ENCODE measurements at regions not wholly inside any gene's neighbourhood (a gene's known extent, or its start where the extent isn't known, plus 50 kb on each side); places are given as distances from the start of the nearest gene placed in this dataset.
"Not testable (repeated sequence)": the region's sequence is repeated elsewhere in the genome, so short reads cannot be mapped to it uniquely, and the experiment has no call there.

- no peak overlapping the region for H3K27ac ChIP-seq (ENCODE audit: low read depth, low read length)
- 49 to 80% (median 72%) methylated on average over 9 of the region's 9 CpGs for WGBS, 3 donors
Observed at GRCh38 chr4:181827246-181827645, 416.0 kb upstream of the TENM3 start.

GRCh38 chr4:181830404-181831035 lies 412.7 kb upstream of the TENM3 start:
- WGBS, 3 donors = 62 to 77% (median 66%) methylated on average over 6 of the region's 6 CpGs
- no peak overlapping the region for H3K27ac ChIP-seq (ENCODE audit: low read depth, low read length)

DNA sequence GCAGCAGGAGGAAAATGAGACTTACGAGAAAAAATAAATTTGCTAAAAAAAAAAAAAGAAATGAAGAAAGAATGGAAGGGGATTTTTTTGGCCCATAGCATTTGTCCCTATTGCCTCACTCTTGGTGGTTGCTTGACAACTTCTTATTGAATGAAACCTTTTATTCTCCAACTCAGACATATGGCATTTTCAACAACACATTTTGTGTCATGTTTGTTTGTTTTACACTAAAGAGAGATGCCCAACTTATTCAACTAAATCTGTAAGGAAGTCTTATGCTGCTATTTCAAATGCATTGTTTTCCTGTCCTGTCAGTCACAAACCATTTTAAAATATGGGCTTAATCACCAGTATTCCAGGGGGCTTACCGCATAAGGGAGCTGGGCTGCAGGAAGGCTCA lies 409.1 kb upstream of the TENM3 start:
- H3K27ac ChIP-seq (ENCODE audit: low read depth, low read length) = no peak overlapping the region
- WGBS, 3 donors = 82 to 93% (median 89%) methylated on average over 2 of the region's 2 CpGs

GRCh38 chr4:181835348-181835747 lies 407.9 kb upstream of the TENM3 start:
- WGBS, 3 donors = 69 to 77% (median 76%) methylated on average over 5 of the region's 5 CpGs
- H3K27ac ChIP-seq (ENCODE audit: low read depth, low read length) = no peak overlapping the region

DNA sequence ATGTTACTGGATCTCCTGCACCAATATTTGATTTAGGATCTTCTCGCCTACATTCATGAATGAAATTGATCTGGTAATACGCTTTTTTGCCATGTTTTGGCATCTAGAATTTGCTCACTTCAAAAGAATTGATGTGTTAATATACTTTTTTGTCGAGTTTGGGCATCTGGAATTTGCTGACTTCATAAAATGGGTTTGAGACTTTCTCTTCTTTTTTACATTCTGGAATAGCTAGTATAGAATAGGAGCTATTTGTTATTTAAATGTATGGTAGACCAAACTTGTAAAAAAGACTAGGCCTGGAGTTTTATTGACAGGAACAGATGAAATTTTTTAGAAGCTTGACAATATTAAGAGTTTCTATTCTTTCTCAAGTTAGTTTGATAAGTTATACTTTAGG lies 404.9 kb upstream of the TENM3 start:
- 80 to 84% (median 80%) methylated on average over 3 of the region's 3 CpGs for WGBS, 3 donors
- no peak overlapping the region for H3K27ac ChIP-seq (ENCODE audit: low read depth, low read length)

GRCh38 chr4:181843797-181844196 lies 399.4 kb upstream of the TENM3 start:
- WGBS, 3 donors = 90 to 95% (median 92%) methylated on average over 14 of the region's 14 CpGs
- not testable (repeated sequence) for H3K27ac ChIP-seq (ENCODE audit: low read depth, low read length)

DNA sequence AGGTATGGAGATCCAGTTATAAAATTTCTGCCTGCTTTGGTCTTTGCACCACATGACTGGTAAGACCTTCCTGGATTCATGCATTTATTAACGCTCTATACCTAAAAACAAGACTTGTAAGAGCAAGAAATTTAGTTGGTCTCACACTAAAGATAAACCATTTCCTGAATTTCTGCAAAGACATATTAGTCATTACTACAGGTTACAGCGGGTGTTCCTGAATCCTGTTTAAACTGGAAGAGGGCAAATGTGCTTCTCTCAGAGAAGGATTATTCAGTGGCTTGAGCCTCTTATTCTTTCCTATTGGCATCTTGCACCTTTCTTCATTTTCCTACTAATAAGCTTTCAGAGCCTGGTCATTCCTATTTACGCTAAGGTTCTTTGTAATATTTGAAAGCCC lies 397.6 kb upstream of the TENM3 start:
- 74 to 83% (median 83%) methylated on average over 3 of the region's 3 CpGs for WGBS, 3 donors
- H3K27ac ChIP-seq (ENCODE audit: low read depth, low read length) = no peak overlapping the region

GRCh38 chr4:181846934-181847333 lies 396.3 kb upstream of the TENM3 start:
- no peak overlapping the region for H3K27ac ChIP-seq (ENCODE audit: low read depth, low read length)
- WGBS, 3 donors = 79 to 84% (median 83%) methylated on average over 4 of the region's 4 CpGs

- WGBS, 3 donors = 84 to 87% (median 85%) methylated on average over 6 of the region's 6 CpGs
- no peak overlapping the region for H3K27ac ChIP-seq (ENCODE audit: low read depth, low read length)
Observed at GRCh38 chr4:181848357-181848756, 394.8 kb upstream of the TENM3 start.

- WGBS, 3 donors = 60 to 73% (median 62%) methylated on average over 2 of the region's 2 CpGs
- no peak overlapping the region for H3K27ac ChIP-seq (ENCODE audit: low read depth, low read length)
Observed at GRCh38 chr4:181849472-181849871, 393.7 kb upstream of the TENM3 start.

DNA sequence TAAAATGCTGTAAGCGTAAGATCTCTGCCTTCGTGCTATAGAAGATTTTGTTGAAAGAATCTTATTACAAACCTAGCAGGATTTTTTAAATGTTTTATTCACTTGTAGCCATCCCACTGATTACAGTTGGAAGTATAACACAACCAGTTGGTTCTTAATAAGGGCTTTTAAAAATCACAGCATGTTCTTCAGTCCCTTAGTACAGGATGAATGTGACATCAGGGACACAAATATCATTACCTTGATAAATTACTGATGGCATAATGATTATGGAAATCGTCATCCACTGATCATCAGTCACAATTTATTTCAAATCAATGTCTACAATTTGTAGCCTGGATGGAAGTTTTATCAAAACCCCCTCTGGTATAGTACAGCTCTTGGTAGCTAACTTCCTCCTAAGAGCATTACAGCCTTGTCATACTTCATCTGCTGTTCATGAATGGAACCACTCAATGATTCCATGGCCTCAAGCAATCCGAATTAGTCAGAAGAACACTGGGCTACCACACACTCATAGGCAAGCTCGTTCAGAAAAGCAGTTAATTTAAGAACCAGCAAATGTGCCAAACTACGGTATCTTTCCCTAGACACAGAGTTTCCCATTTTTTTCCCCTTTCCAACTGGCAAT lies 389.2 kb upstream of the TENM3 start:
- 53 to 77% (median 76%) methylated on average over 6 of the region's 6 CpGs for WGBS, 3 donors
- no peak overlapping the region for H3K27ac ChIP-seq (ENCODE audit: low read depth, low read length)

- 39 to 77% (median 48%) methylated on average over 1 of the region's 1 CpG for WGBS, 3 donors
- H3K27ac ChIP-seq (ENCODE audit: low read depth, low read length) = no peak overlapping the region
Observed at GRCh38 chr4:181855307-181855706, 387.9 kb upstream of the TENM3 start.

- H3K27ac ChIP-seq (ENCODE audit: low read depth, low read length) = not testable (repeated sequence)
- 82 to 100% (median 93%) methylated on average over 1 of the region's 1 CpG for WGBS, 3 donors
Observed at GRCh38 chr4:181857471-181857870, 385.7 kb upstream of the TENM3 start.

- 72 to 83% (median 72%) methylated on average over 4 of the region's 4 CpGs for WGBS, 3 donors
- H3K27ac ChIP-seq (ENCODE audit: low read depth, low read length) = no peak overlapping the region
Observed at GRCh38 chr4:181858741-181859140, 384.5 kb upstream of the TENM3 start.

- WGBS, 3 donors = 68 to 75% (median 74%) methylated on average over 2 of the region's 2 CpGs
- no peak overlapping the region for H3K27ac ChIP-seq (ENCODE audit: low read depth, low read length)
Observed at GRCh38 chr4:181859439-181859838, 383.8 kb upstream of the TENM3 start.

- 32 to 51% (median 50%) methylated on average over 7 of the region's 7 CpGs for WGBS, 3 donors
- H3K27ac ChIP-seq (ENCODE audit: low read depth, low read length) = no peak overlapping the region
Observed at GRCh38 chr4:181860157-181860556, 383.0 kb upstream of the TENM3 start.

- WGBS, 3 donors = 77 to 85% (median 78%) methylated on average over 4 of the region's 4 CpGs
- H3K27ac ChIP-seq (ENCODE audit: low read depth, low read length) = no peak overlapping the region
Observed at GRCh38 chr4:181860668-181861067, 382.5 kb upstream of the TENM3 start.

DNA sequence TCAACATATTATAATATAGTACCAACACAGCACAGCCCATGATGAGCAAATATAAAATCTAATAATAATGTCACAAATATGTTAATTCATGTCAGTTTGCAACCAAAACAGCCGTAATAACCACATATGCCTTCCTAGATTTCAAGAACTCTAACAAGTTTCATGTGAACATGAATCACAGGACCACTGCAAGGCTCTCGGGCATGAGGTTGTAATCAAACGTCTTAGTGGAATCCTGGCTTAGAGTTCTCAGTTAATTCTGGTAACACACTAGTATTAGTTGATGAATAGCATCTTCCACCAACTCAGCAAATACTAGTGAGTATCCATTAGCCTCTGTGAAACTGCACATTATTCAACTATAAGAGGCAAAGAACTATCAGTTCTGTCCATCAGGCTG lies 379.3 kb upstream of the TENM3 start:
- WGBS, 3 donors = 79 to 82% (median 80%) methylated on average over 3 of the region's 3 CpGs
- no peak overlapping the region for H3K27ac ChIP-seq (ENCODE audit: low read depth, low read length)

DNA sequence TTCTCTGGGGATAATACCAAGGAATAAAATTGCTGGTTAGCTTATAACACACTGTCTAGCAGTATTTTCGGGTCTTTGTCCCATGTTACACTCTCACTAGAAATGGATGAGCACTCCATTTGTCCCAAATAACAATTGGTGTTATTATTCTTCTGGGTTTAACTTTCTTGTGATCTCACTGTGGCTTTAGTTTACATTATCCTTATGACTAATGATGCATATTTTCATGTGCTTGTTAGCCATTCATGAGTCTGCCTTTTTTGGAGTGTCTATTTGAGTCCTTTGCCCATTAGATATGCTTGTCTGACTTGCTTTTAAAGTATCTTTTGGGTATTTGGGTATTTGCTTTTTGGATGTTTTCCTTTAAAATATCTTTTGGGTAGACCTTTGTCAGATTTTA lies 372.9 kb upstream of the TENM3 start:
- 36 to 63% (median 57%) methylated on average over 1 of the region's 1 CpG for WGBS, 3 donors
- no peak overlapping the region for H3K27ac ChIP-seq (ENCODE audit: low read depth, low read length)

DNA sequence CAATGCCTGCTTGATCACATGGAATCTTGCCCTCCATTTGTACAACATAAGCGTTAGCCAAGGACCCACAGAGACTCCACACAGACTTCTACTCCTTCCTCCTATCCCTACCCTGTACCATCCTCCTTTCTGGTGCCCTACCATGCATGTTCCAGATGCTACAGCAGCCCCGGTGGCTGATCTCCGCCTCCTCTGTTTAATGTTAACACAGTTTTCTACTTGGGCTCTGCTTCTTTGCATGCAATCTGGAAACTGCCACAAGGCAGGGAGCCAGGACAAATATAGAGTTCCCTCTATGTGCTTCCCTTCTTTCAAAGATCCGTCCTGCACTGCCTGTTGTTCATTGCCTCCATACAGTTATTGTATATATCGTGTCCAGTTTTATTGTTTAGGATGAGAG lies 368.6 kb upstream of the TENM3 start:
- 64 to 73% (median 65%) methylated on average over 5 of the region's 5 CpGs for WGBS, 3 donors
- H3K27ac ChIP-seq (ENCODE audit: low read depth, low read length) = no peak overlapping the region
